Cardiac muscle cell (in vitro differentiated cells and primary cell): ENCODE measurements at regions not wholly inside any gene's neighbourhood (a gene's known extent, or its start where the extent isn't known, plus 50 kb on each side); places are given as distances from the start of the nearest gene placed in this dataset.

Experiments used
- DNase-seq, 2 donors: peaks; one replicate each; pipeline versions ENCODE4 v3.0.0 to v3.0.0-alpha.2; 2010 to 2017; ENCODE audit warnings: low read depth in 1 of 2, low spot score in 1 of 2
- H3K27ac ChIP-seq: fragments of 200-600 bp; sonication (generic); 2 replicates; pipeline ENCODE4 v1.5.1; 2016
- H3K27me3 ChIP-seq: fragments of 200-600 bp; sonication (generic); 2 replicates; pipeline ENCODE4 v1.6.0; 2016; ENCODE audit warnings: control low read depth
- H3K36me3 ChIP-seq: fragments of 200-600 bp; sonication (generic); 2 replicates; pipeline ENCODE4 v1.5.1; 2016; ENCODE audit warnings: control low read depth
- H3K4me1 ChIP-seq: fragments of 200-600 bp; sonication (generic); 2 replicates; pipeline ENCODE4 v1.8.1; 2017; ENCODE audit warnings: low read depth, mild to moderate bottlenecking, mixed run types
- H3K4me3 ChIP-seq: fragments of 200-600 bp; sonication (generic); 2 replicates; pipeline ENCODE4 v1.5.1; 2016; ENCODE audit warnings: mild to moderate bottlenecking
- H3K9me3 ChIP-seq: fragments of 200-600 bp; sonication (generic); 2 replicates; pipeline ENCODE4 v1.5.1; 2017; ENCODE audit warnings: low read depth, mild to moderate bottlenecking, control low read depth
- TF ChIP-seq, protein P1 (sequence below): IDR thresholded peaks from 2 replicates; pipeline ENCODE4 v1.5.1; 2012; ENCODE audit warnings: low read depth, mild to moderate bottlenecking, low read length

DNA sequence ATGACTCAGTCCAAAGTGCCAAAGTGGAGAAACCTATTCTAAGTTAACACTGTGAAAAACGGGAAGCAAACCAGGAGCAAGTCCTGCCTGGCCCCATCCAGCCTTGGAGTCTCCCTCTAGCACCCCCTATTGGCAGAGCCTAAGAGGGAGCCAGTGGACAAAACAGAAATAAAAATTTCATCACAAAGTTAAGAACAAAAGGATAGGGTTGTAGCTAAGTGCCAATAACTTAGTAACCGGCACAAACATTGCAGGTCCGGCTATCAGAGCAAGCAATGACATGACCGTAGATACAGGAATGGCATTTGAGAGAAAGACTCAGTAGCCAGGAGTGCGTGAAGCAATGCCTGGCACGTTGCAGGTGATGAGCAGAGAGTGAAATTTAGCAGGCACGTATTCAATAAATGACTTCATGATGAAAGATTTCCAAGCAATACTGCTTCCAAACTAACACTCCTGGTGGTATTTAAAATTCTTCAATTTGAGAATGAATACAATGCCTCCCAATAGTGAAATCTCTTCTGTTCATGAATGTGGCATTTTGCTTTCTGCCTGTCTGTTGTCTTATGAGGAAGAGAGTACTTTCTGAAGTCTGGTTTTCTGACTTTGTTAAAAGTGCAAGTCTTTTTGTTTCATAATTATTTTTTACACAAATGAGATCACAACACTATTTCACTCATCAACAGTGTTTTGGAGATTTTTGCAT, 391.0 kb downstream of the OMA1 start:
- Histone ChIP-seq H3K27ac (no peak overlapping the region), H3K4me1 (no peaks in the 10 kb centered on the region), H3K27me3 (no peaks in the 10 kb centered on the region), H3K4me3 (no peak overlapping the region), H3K9me3 (no peaks in the 10 kb centered on the region), H3K36me3 (no peaks in the 10 kb centered on the region)
- TF ChIP-seq, protein P1, sequence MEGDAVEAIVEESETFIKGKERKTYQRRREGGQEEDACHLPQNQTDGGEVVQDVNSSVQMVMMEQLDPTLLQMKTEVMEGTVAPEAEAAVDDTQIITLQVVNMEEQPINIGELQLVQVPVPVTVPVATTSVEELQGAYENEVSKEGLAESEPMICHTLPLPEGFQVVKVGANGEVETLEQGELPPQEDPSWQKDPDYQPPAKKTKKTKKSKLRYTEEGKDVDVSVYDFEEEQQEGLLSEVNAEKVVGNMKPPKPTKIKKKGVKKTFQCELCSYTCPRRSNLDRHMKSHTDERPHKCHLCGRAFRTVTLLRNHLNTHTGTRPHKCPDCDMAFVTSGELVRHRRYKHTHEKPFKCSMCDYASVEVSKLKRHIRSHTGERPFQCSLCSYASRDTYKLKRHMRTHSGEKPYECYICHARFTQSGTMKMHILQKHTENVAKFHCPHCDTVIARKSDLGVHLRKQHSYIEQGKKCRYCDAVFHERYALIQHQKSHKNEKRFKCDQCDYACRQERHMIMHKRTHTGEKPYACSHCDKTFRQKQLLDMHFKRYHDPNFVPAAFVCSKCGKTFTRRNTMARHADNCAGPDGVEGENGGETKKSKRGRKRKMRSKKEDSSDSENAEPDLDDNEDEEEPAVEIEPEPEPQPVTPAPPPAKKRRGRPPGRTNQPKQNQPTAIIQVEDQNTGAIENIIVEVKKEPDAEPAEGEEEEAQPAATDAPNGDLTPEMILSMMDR = peak; percentile 35
- peak; percentile 11 to 68 for DNase-seq

DNA sequence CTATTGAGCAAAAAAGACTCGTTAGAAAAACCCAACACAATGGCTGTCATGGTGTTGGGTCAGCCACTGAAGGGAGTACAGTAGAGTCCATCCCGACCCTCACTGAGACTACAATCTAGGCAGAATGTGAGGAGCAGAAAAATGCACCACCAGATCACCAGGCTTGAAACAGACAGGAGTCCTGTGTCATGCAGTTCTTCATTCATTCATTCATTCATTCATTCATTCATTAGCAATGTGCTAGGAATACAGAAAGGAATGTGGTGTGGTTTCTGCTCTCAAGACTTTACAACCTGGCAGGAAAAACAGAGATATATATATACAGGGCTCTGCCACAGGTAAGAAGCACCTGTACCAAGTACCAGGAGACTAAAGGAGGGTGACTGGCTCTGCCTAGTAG, 392.3 kb downstream of the OMA1 start:
- no peak overlapping the region for H3K4me3 ChIP-seq
- TF ChIP-seq, protein P1 = no peak

DNA sequence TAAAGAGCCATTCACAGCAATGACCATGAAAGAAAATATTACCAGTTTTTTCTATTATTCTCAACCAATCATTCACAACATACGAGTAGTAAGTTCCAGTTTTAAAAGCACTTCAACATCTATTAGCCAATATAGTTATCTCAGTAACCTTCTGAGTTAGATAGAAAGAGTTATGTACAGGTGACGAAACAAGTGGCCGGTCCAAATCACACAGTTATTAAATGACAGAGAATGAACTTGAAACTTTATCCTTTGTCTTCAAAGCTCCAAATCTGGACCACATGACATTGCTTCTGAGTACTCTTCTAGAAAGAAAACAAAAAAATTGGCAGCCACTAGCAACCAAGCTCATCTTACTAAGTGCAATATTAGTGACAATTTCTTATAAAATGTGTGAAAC, 393.8 kb downstream of the OMA1 start:
- H3K27me3 ChIP-seq = no peaks in the 10 kb centered on the region
- TF ChIP-seq, protein P1 = no peak
- DNase-seq = no peak
- H3K4me3 ChIP-seq = no peak overlapping the region
- H3K27ac ChIP-seq = no peak overlapping the region
- H3K4me1 ChIP-seq = no peaks in the 10 kb centered on the region
- H3K36me3 ChIP-seq = no peaks in the 10 kb centered on the region
- H3K9me3 ChIP-seq = no peaks in the 10 kb centered on the region

More for the DNA sequence above, 392.3 kb downstream of the OMA1 start:
- Histone ChIP-seq H3K27me3 (no peaks in the 10 kb centered on the region), H3K36me3 (no peaks in the 10 kb centered on the region), H3K9me3 (no peaks in the 10 kb centered on the region), H3K27ac (no peak overlapping the region), H3K4me1 (no peaks in the 10 kb centered on the region)
- DNase-seq = no peak

DNA sequence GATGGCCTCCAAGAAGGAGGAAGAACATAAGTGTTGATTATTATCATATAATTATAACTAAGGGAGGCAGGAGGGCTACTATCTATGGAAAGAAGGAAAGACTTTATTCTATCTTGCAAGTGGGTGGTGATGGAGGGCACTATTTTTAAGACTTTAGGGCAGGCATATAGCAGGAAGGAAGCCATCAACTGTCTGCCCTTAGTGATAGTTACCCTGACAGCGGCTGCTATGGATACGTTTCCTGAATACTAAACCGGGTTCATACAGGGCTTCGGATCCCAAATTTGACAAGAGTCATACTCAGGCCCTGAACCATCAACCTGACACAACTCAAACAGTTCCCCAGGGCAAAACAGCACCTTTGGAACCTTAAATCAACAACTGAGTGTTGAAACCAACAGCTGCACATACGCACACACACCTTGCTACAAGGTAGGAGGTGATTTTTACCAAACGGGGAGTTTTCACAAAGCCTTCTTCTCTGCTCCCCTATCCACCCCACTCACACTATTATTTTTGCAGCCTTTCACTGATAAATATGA, 397.2 kb downstream of the OMA1 start:
- Histone ChIP-seq H3K27ac (no peak overlapping the region), H3K4me1 (no peaks in the 10 kb centered on the region), H3K9me3 (no peaks in the 10 kb centered on the region), H3K4me3 (no peak overlapping the region), H3K36me3 (no peaks in the 10 kb centered on the region), H3K27me3 (no peaks in the 10 kb centered on the region)
- DNase-seq = no peak
- TF ChIP-seq, protein P1 = no peak

DNA sequence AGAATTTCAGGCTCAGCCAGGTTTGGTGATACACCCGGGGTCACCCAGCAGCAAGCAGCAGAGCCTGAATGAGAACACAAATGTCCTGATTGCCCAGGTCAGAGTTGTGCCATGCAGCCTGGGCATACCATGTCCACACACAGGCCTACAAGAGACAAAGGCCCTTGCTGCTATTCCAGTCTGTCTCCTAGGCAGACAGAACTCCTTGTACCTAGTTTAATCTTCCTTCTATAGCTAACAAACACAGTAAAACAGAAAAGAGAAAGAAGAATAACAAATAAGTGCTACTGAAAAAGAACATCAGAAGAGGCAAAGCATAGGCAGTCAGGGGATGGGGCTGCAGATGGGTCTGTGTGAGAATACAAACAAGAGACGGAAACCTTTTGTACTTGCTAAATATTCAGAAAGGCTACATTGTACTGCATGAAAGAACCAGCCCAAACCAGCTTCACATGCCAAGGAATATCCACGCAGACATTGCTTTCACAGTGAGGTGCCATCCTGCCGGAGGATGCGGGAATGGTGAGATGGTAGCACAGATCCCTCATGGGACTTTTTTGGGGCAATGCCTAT, 401.7 kb downstream of the OMA1 start:
- Histone ChIP-seq H3K4me3 (no peak overlapping the region), H3K4me1 (no peaks in the 10 kb centered on the region), H3K36me3 (no peaks in the 10 kb centered on the region), H3K27ac (no peak overlapping the region), H3K27me3 (no peaks in the 10 kb centered on the region), H3K9me3 (no peaks in the 10 kb centered on the region)
- no peak for DNase-seq
- TF ChIP-seq, protein P1 = no peak
